ENCODE measurements at regions not wholly inside any gene's neighbourhood (a gene's known extent, or its start where the extent isn't known, plus 50 kb on each side); places are given as distances from the start of the nearest gene placed in this dataset.

DNA sequence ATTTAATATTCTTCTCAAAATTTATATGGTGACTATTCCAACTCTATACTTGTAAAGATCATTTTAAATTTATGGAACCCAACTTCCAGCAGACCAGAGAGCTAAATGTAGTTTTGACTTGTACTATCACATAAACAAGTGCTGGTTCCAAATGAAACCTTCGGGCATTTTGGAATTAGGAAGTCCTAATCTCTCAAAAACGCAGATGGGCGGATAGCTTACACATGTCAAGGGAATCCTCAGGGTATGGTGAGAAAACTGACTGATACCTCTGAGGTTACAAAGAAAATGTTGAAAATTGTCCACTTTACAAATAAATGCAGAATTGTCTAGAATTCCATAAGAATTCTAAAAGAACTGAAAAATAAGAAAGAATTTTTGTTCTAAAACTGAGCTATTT is 224.1 kb downstream of the SS18 start:
- H3K4me1 Mint-ChIP-seq, result no peaks in the 10 kb centered on the region
- H3K36me3 Mint-ChIP-seq (ENCODE audit: low read depth), result no peaks in the 10 kb centered on the region
- no peak for TF ChIP-seq CTCF (IDR thresholded peaks at IDR 0.05; ENCODE audit: unreplicated experiment in 3 of 3)
- H3K27ac Mint-ChIP-seq, result no peak overlapping the region
- no peak overlapping the region for H3K4me3 Mint-ChIP-seq
- H3K9me3 Mint-ChIP-seq, result peaks cover 4% of the 10 kb centered on the region
- no peaks in the 10 kb centered on the region for H3K27me3 Mint-ChIP-seq (ENCODE audit: low read depth)

DNA sequence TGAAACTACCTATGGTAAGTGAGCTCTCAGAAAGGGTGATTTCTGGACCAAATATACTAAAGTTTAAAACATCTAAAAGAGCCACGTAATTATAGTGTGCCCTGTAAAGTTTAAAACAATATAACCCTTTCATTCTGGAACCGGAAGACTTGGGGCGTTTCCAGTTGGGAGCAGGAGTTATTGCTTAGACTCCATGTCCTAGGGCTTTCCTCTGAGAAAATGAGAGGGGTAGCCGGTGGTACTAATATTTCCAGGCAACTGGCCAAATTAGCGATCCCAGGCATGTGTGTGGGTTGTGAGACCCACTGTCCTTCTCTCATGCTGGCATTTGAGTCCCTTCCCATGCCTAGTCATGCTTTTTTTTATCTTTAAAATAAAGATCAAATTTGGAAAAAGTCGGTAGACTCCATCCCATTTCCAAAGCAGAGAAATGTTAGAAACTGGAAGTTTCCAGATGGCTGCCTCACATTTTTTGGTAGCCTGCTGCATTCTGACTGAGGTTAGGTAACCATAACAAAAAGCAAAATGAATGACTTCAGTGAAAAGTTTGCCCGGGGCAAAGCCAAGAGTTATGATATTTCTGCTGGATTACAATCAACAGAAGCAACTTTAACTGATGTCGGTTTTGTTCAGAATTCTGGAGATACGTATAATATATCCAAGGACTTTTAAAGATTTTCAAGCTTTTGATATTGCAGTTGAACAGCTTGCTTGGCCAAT is 227.4 kb downstream of the SS18 start:
- no peak overlapping the region for H3K27ac Mint-ChIP-seq
- no peak overlapping the region for H3K4me3 Mint-ChIP-seq
- H3K36me3 Mint-ChIP-seq (ENCODE audit: low read depth), result no peaks in the 10 kb centered on the region
- H3K27me3 Mint-ChIP-seq (ENCODE audit: low read depth), result no peaks in the 10 kb centered on the region
- H3K4me1 Mint-ChIP-seq, result no peaks in the 10 kb centered on the region
- H3K9me3 Mint-ChIP-seq, result no peaks in the 10 kb centered on the region
- no peak for TF ChIP-seq CTCF (IDR thresholded peaks at IDR 0.05; ENCODE audit: unreplicated experiment in 3 of 3)

- peak overlapping the region in 1 of 3 experiments; percentile 21 for H3K27ac Mint-ChIP-seq
- H3K9me3 Mint-ChIP-seq, result peaks cover 3% of the 10 kb centered on the region
- H3K4me1 Mint-ChIP-seq, result no peaks in the 10 kb centered on the region
- no peak for TF ChIP-seq CTCF (IDR thresholded peaks at IDR 0.05; ENCODE audit: unreplicated experiment in 3 of 3)
- H3K4me3 Mint-ChIP-seq, result no peak overlapping the region
- peaks cover 4% of the 10 kb centered on the region for H3K27me3 Mint-ChIP-seq (ENCODE audit: low read depth)
- no peaks in the 10 kb centered on the region for H3K36me3 Mint-ChIP-seq (ENCODE audit: low read depth)
These were observed 236.6 kb downstream of the SS18 start for GRCh38 chr18:25853691-25854433.

DNA sequence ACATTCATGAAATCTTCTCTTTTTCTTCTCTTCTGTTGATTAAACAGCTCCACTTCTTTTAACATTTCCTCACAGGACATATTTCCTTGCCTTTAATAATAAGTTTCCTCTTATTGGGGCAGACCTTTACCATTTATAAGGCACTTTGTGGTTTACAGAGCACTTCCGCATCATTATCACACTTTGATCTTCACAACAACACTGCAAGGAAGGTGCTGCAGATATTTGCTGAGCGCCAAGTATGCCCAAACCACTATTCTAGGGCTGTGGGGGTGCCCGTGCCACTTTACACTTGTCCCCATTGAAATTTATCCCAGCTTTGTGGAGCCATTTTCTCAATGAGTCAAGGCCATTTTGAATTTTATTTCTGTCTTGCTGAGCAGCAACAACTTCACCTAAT is 246.6 kb downstream of the SS18 start:
- no peaks in the 10 kb centered on the region for H3K4me1 Mint-ChIP-seq
- no peaks in the 10 kb centered on the region for H3K36me3 Mint-ChIP-seq (ENCODE audit: low read depth)
- H3K27me3 Mint-ChIP-seq (ENCODE audit: low read depth), result no peaks in the 10 kb centered on the region
- H3K9me3 Mint-ChIP-seq, result no peaks in the 10 kb centered on the region
- no peak overlapping the region for H3K27ac Mint-ChIP-seq
- H3K4me3 Mint-ChIP-seq, result no peak overlapping the region
- no peak for TF ChIP-seq CTCF (IDR thresholded peaks at IDR 0.05; ENCODE audit: unreplicated experiment in 3 of 3)

GRCh38 chr18:25842665-25843064 is 247.7 kb downstream of the SS18 start:
- Mint-ChIP-seq H3K27me3 (ENCODE audit: low read depth) (no peaks in the 10 kb centered on the region), H3K36me3 (ENCODE audit: low read depth) (no peaks in the 10 kb centered on the region), H3K27ac (peak overlapping the region in 1 of 3 experiments; percentile 25), H3K4me1 (no peaks in the 10 kb centered on the region), H3K4me3 (no peak overlapping the region), H3K9me3 (no peaks in the 10 kb centered on the region)
- TF ChIP-seq CTCF (IDR thresholded peaks at IDR 0.05; ENCODE audit: unreplicated experiment in 3 of 3), result no peak
